Thyroid gland (tissue), 4 donors: ENCODE measurements at regions not wholly inside any gene's neighbourhood (a gene's known extent, or its start where the extent isn't known, plus 50 kb on each side); places are given as distances from the start of the nearest gene placed in this dataset.

Experiments used
- DNase-seq, 2 donors: peaks; one replicate each; pipeline ENCODE4 v3.0.0-alpha.2; 2019
- H3K27ac ChIP-seq, 3 donors: fragments of 200-600 bp; sonication (generic); 1 replicate in 2 of 3; 2 replicates in 1 of 3; pipeline ENCODE4 v1.5.1; 2016 to 2019; ENCODE audit warnings: mild to moderate bottlenecking in 1 of 3, moderate library complexity in 1 of 3
- H3K27me3 ChIP-seq: fragments of 200-600 bp; sonication (generic); one replicate; pipeline ENCODE4 v1.5.1; 2019
- H3K36me3 ChIP-seq, 2 donors: fragments of 200-600 bp; sonication (generic); one replicate each; pipeline ENCODE4 v1.5.1; 2016 to 2019
- H3K4me1 ChIP-seq, 2 donors: fragments of 200-600 bp; sonication (generic); one replicate each; pipeline ENCODE4 v1.5.1; 2017 to 2019
- H3K4me3 ChIP-seq, 3 donors: fragments of 200-600 bp; sonication (generic); replicated peaks in 1 of 3; 1 replicate in 2 of 3; 2 replicates in 1 of 3; pipeline ENCODE4 v1.5.1; 2016; ENCODE audit warnings: mild to moderate bottlenecking in 1 of 3
- H3K9me3 ChIP-seq: fragments of 200-600 bp; sonication (generic); one replicate; pipeline ENCODE4 v1.5.1; 2017
- CTCF ChIP-seq, 6 experiments: fragments of 200-600 bp in 3 of 6; fragments of 450-650 bp in 3 of 6; sonication (generic) in 3 of 6; IDR thresholded peaks; one replicate each; pipeline ENCODE4 v1.5.1; 2016 to 2019; ENCODE audit warnings: antibody characterized with exemption in 6 of 6, mild to moderate bottlenecking in 2 of 6, inconsistent platforms in 1 of 6, moderate library complexity in 1 of 6
- POLR2A ChIP-seq, 2 donors: fragments of 450-650 bp; IDR thresholded peaks; one replicate each; pipeline ENCODE4 v1.6.1; 2017; ENCODE audit warnings: antibody characterized with exemption in 2 of 2, mild to moderate bottlenecking in 2 of 2, moderate library complexity in 1 of 2
- WGBS, 2 donors: methylation state at CpG; one replicate each; pipeline ENCODE4 v1.1.5; 2017; 5-methylcytosine and 5-hydroxymethylcytosine counted together
- intact Hi-C: fragments of 100-400 bp; cut with DNase I; formaldehyde crosslinking; loops from one replicate; pipeline ENCODE4 v1.15.1; 2023

GRCh38 chr4:54505362-54505761 lies 152.4 kb upstream of the KIT start:
- Histone ChIP-seq H3K4me3 (no peak overlapping the region), H3K9me3 (no peaks in the 10 kb centered on the region), H3K27ac (no peak overlapping the region), H3K36me3 (no peaks in the 10 kb centered on the region), H3K27me3 (no peaks in the 10 kb centered on the region), H3K4me1 (no peaks in the 10 kb centered on the region)
- intact Hi-C loops, result no loop called here
- TF ChIP-seq CTCF (IDR thresholded peaks at IDR 0.05) (no peak), POLR2A (IDR thresholded peaks at IDR 0.05) (no peak)
- no peak for DNase-seq

- TF ChIP-seq CTCF (IDR thresholded peaks at IDR 0.05), result no peak
- TF ChIP-seq POLR2A (IDR thresholded peaks at IDR 0.05), result no peak
- DNase-seq, result no peak
- Histone ChIP-seq H3K9me3 (no peaks in the 10 kb centered on the region), H3K27ac (no peak overlapping the region), H3K4me3 (no peak overlapping the region), H3K4me1 (no peaks in the 10 kb centered on the region), H3K27me3 (no peaks in the 10 kb centered on the region), H3K36me3 (no peaks in the 10 kb centered on the region)
- WGBS, 2 donors, result 95% methylated on average over 7 of the region's 7 CpGs
- intact Hi-C loops, result no loop called here
Observed at GRCh38 chr4:54505996-54506395, 151.8 kb upstream of the KIT start.

GRCh38 chr4:54509057-54509456 lies 148.7 kb upstream of the KIT start:
- no peaks in the 10 kb centered on the region for H3K4me1 ChIP-seq
- no peaks in the 10 kb centered on the region for H3K9me3 ChIP-seq
- TF ChIP-seq CTCF (IDR thresholded peaks at IDR 0.05) (no peak), POLR2A (IDR thresholded peaks at IDR 0.05) (no peak)
- no peak overlapping the region for H3K4me3 ChIP-seq
- H3K36me3 ChIP-seq, result no peaks in the 10 kb centered on the region
- DNase-seq, result no peak
- H3K27ac ChIP-seq, result no peak overlapping the region
- WGBS, 2 donors, result 83 to 94% methylated on average over 6 of the region's 6 CpGs
- no peaks in the 10 kb centered on the region for H3K27me3 ChIP-seq
- intact Hi-C loops, result no loop called here

- Histone ChIP-seq H3K9me3 (no peaks in the 10 kb centered on the region), H3K36me3 (no peaks in the 10 kb centered on the region), H3K27ac (no peak overlapping the region), H3K27me3 (no peaks in the 10 kb centered on the region), H3K4me3 (no peak overlapping the region), H3K4me1 (peaks cover 0 to 5% of the 10 kb centered on the region in 2 donors)
- 58 to 71% methylated on average over 6 of the region's 6 CpGs for WGBS, 2 donors
- TF ChIP-seq CTCF (IDR thresholded peaks at IDR 0.05) (no peak), POLR2A (IDR thresholded peaks at IDR 0.05) (no peak)
- DNase-seq, result no peak
- intact Hi-C loops, result no loop called here
Observed at GRCh38 chr4:54513204-54513603, 144.6 kb upstream of the KIT start.

- no peaks in the 10 kb centered on the region for H3K36me3 ChIP-seq
- H3K9me3 ChIP-seq, result no peaks in the 10 kb centered on the region
- DNase-seq, result no peak
- no peaks in the 10 kb centered on the region for H3K27me3 ChIP-seq
- no peak overlapping the region for H3K4me3 ChIP-seq
- H3K4me1 ChIP-seq, result peaks cover 0 to 5% of the 10 kb centered on the region in 2 donors
- no peak overlapping the region for H3K27ac ChIP-seq
- intact Hi-C loops, result no loop called here
- TF ChIP-seq POLR2A (IDR thresholded peaks at IDR 0.05) (no peak), CTCF (IDR thresholded peaks at IDR 0.05) (no peak)
Observed at GRCh38 chr4:54513741-54514140, 144.0 kb upstream of the KIT start.
